Panc1 (cell line): ENCODE measurements at regions not wholly inside any gene's neighbourhood (a gene's known extent, or its start where the extent isn't known, plus 50 kb on each side); places are given as distances from the start of the nearest gene placed in this dataset.

Experiments used
- CTCF ChIP-seq: fragments of 450-650 bp; IDR thresholded peaks from 2 replicates; pipeline ENCODE4 v1.5.1; 2017; ENCODE audit warnings: mild to moderate bottlenecking
- POLR2AphosphoS5 ChIP-seq: IDR thresholded peaks from 2 replicates; pipeline ENCODE4 v1.6.1; 2012; ENCODE audit warnings: mild to moderate bottlenecking, low read depth, low read length, moderate library complexity
- REST ChIP-seq, 2 experiments: IDR thresholded peaks; 2 replicates each; pipeline ENCODE4 v1.6.1; 2011 to 2012; ENCODE audit warnings: low read depth in 2 of 2, control low read depth in 1 of 2, low read length in 1 of 2, mild to moderate bottlenecking in 1 of 2, moderate library complexity in 1 of 2; ENCODE audit not compliant: insufficient read depth in 1 of 2
- SIN3A ChIP-seq: IDR thresholded peaks from 2 replicates; pipeline ENCODE4 v1.6.1; 2012; ENCODE audit warnings: low read depth, mild to moderate bottlenecking, low read length, moderate library complexity, borderline replicate concordance; ENCODE audit not compliant: insufficient read depth
- TCF7L2 ChIP-seq: IDR thresholded peaks from 2 replicates; pipeline ENCODE4 v1.6.1; 2011; ENCODE audit warnings: mild to moderate bottlenecking, low read depth, low read length, inconsistent platforms

GRCh38 chr9:65444943-65445342 lies 159.9 kb upstream of the FOXD4L5 start:
- TF ChIP-seq CTCF (no peak), POLR2AphosphoS5 (no peak), REST (IDR thresholded peaks at IDR 0.05; ENCODE audit: insufficient read depth in 1 of 2, low read depth in 2 of 2, low read length in 1 of 2) (no peak), TCF7L2 (no peak), SIN3A (no peak)
